K562 (cell line): ENCODE measurements at regions not wholly inside any gene's neighbourhood (a gene's known extent, or its start where the extent isn't known, plus 50 kb on each side); places are given as distances from the start of the nearest gene placed in this dataset.

ENCODE experiments used
- ATAC-seq: fragments of 200-7000 bp; cut with Tn5 transposase; 3 replicates; pipeline ENCODE4 v1.9.1; 2020; ENCODE audit warnings: moderate library complexity
- BruUV-seq: library from RNA; stranded (reverse); fragments of 400-500 nt; replicated peaks from 2 replicates; lab custom pipeline; 2021; lab: Mats Ljungman, UMichigan
- CTCF ChIA-PET: fragments of 300-600 bp; formaldehyde crosslinking; extraction: SDS; loops from one replicate; lab custom pipeline; 2021; ENCODE audit warnings: low intra/inter-chr PET ratio; lab: Yijun Ruan, JAX
- POLR2A ChIA-PET: fragments of 300-600, 350-650 bp; sonication (Branson Sonifier 250); formaldehyde crosslinking; extraction: SDS; loops from one replicate; lab custom pipeline; 2021; ENCODE audit warnings: antibody characterized with exemption, inconsistent platforms; lab: Yijun Ruan, JAX
- DNase-seq, 4 experiments: peaks; one replicate each; pipeline versions ENCODE4 v3.0.0 to v3.0.0-alpha.2; 2011 to 2018; ENCODE audit warnings: low spot score in 3 of 4, mixed read lengths in 3 of 4; ENCODE audit errors: extremely low read depth in 1 of 4
- FAIRE-seq: peaks from 2 replicates; lab custom pipeline; 2011; peaks lifted over from hg19 to GRCh38; lab: Jason Lieb, UNC
- H2AFZ ChIP-seq: 2 replicates; pipeline ENCODE4 v1.6.0; 2011; ENCODE audit warnings: low read depth, low read length, control low read depth, inconsistent platforms
- H3K27ac ChIP-seq: fragments of 200-600 bp; 3 replicates; pipeline ENCODE4 v1.8.0; 2011; ENCODE audit warnings: low read depth, mild to moderate bottlenecking, control low read depth, inconsistent platforms, low read length, moderate library complexity, mixed read lengths; ENCODE audit errors: extremely low read depth
- H3K27me3 ChIP-seq, 2 experiments: fragments of 300-600 bp in 1 of 2; 2 replicates in 1 of 2; 3 replicates in 1 of 2; pipeline versions ENCODE4 v1.6.0 to v1.8.0; 2011; ENCODE audit warnings: inconsistent platforms in 2 of 2, low read length in 2 of 2, mild to moderate bottlenecking in 1 of 2, mixed read lengths in 1 of 2, moderate library complexity in 1 of 2; ENCODE audit not compliant: control insufficient read depth in 2 of 2, insufficient read depth in 2 of 2
- H3K36me3 ChIP-seq: fragments of 300-600 bp; 3 replicates; pipeline ENCODE4 v1.8.0; 2011; ENCODE audit warnings: mild to moderate bottlenecking, low read length, inconsistent platforms; ENCODE audit not compliant: control insufficient read depth, insufficient read depth
- H3K4me1 ChIP-seq, 2 experiments: fragments of 200-600 bp in 1 of 2; replicated peaks in 1 of 2; 2 replicates in 1 of 2; 3 replicates in 1 of 2; pipeline versions ENCODE4 v1.5.1 to v1.8.0; 2011; ENCODE audit warnings: inconsistent platforms in 2 of 2, low read length in 2 of 2, mild to moderate bottlenecking in 1 of 2, mixed read lengths in 1 of 2, moderate library complexity in 1 of 2; ENCODE audit not compliant: control insufficient read depth in 2 of 2, insufficient read depth in 2 of 2
- H3K4me2 ChIP-seq: 2 replicates; pipeline ENCODE4 v1.6.1; 2011; ENCODE audit warnings: low read length, control low read depth, inconsistent platforms, mixed read lengths; ENCODE audit not compliant: insufficient read depth
- H3K4me3 ChIP-seq: fragments of 200-600 bp; sonication (generic), shearing (Covaris generic); 2 replicates; pipeline ENCODE4 v1.5.1; 2016; ENCODE audit warnings: control low read depth, inconsistent platforms
- H3K79me2 ChIP-seq: fragments of 200-600 bp; 3 replicates; pipeline ENCODE4 v1.8.0; 2011; ENCODE audit warnings: low read length, inconsistent platforms; ENCODE audit not compliant: control insufficient read depth, insufficient read depth
- H3K9ac ChIP-seq, 2 experiments: 2 replicates each; pipeline versions ENCODE4 v1.6.0 to v1.6.1; 2011; ENCODE audit warnings: low read depth in 2 of 2, low read length in 2 of 2, control low read depth in 1 of 2, inconsistent platforms in 1 of 2, mild to moderate bottlenecking in 1 of 2, mixed read lengths in 1 of 2; ENCODE audit not compliant: insufficient read depth in 1 of 2
- H3K9me1 ChIP-seq: one replicate; pipeline ENCODE4 v1.6.0; 2011; ENCODE audit warnings: inconsistent platforms, mild to moderate bottlenecking, low read length, moderate library complexity; ENCODE audit not compliant: control insufficient read depth, insufficient read depth
- H3K9me3 ChIP-seq: replicated peaks from 2 replicates; pipeline ENCODE4 v1.5.1; 2011; ENCODE audit warnings: low read depth, low read length, inconsistent platforms; ENCODE audit not compliant: control insufficient read depth, insufficient read depth
- H4K20me1 ChIP-seq: replicated peaks from 2 replicates; pipeline ENCODE4 v1.6.1; 2011; ENCODE audit warnings: low read length, inconsistent platforms, mixed read lengths; ENCODE audit not compliant: control insufficient read depth, insufficient read depth
- C11orf30 ChIP-seq: fragments of 450-650 bp; IDR thresholded peaks from 2 replicates; pipeline ENCODE4 v1.6.1; 2016; ENCODE audit warnings: low read depth, mild to moderate bottlenecking
- CTCF ChIP-seq, 3 experiments: IDR thresholded peaks in 2 of 3; conservative IDR thresholded peaks in 1 of 3; 2 replicates each; pipeline ENCODE4 v1.5.1; 2011 to 2012; ENCODE audit warnings: low read length in 3 of 3, mild to moderate bottlenecking in 3 of 3, control low read depth in 2 of 3, improper control_type of control experiment in 1 of 3, inconsistent platforms in 1 of 3, low read depth in 1 of 3, mixed read lengths in 1 of 3, moderate library complexity in 1 of 3; ENCODE audit not compliant: insufficient read depth in 2 of 3
- ERF ChIP-seq: fragments of 450-650 bp; formaldehyde crosslinking; IDR thresholded peaks from 2 replicates; pipeline ENCODE4 v1.4.0; 2020; ENCODE audit warnings: mild to moderate bottlenecking, mixed read lengths
- LCOR ChIP-seq: sonication (generic); formaldehyde crosslinking; IDR thresholded peaks from 2 replicates; pipeline ENCODE4 v1.8.0; 2022; ENCODE audit warnings: mild to moderate bottlenecking, missing genetic modification reagents
- MAFF ChIP-seq: IDR thresholded peaks from 2 replicates; pipeline ENCODE4 v1.6.1; 2012; ENCODE audit warnings: low read length, improper control_type of control experiment
- MAFG ChIP-seq: fragments of 450-650 bp; conservative IDR thresholded peaks from 2 replicates; pipeline ENCODE4 v1.6.1; 2016; ENCODE audit warnings: missing genetic modification characterization, missing compliant biosample characterization
- MAFK ChIP-seq: IDR thresholded peaks from 2 replicates; pipeline ENCODE4 v1.6.1; 2011; ENCODE audit warnings: low read length, improper control_type of control experiment
- RAD21 ChIP-seq, 2 experiments: fragments of 250-450 bp in 1 of 2; fragments of 450-650 bp in 1 of 2; sonication (Bioruptor Pico) in 1 of 2; formaldehyde crosslinking in 1 of 2; IDR thresholded peaks in 1 of 2; conservative IDR thresholded peaks in 1 of 2; 2 replicates each; pipeline versions ENCODE4 v1.4.0 to v1.8.0; 2020 to 2022; ENCODE audit warnings: mild to moderate bottlenecking in 2 of 2, moderate library complexity in 1 of 2
- RBM15 ChIP-seq: fragments of 200-400 bp; formaldehyde crosslinking; IDR thresholded peaks from 2 replicates; pipeline ENCODE4 v1.6.1; 2018; ENCODE audit warnings: mild to moderate bottlenecking, low read length, moderate library complexity; ENCODE audit not compliant: insufficient read depth
- SIX5 ChIP-seq, 2 experiments: IDR thresholded peaks; 2 replicates each; pipeline ENCODE4 v1.6.1; 2011; ENCODE audit warnings: low read length in 2 of 2, borderline replicate concordance in 1 of 2, low read depth in 1 of 2, mild to moderate bottlenecking in 1 of 2, moderate library complexity in 1 of 2; ENCODE audit not compliant: insufficient read depth in 1 of 2
- SMC3 ChIP-seq: conservative IDR thresholded peaks from 2 replicates; pipeline ENCODE4 v1.6.1; 2011; ENCODE audit warnings: low read depth, low read length, improper control_type of control experiment; ENCODE audit not compliant: insufficient read depth
- TCF3 ChIP-seq: sonication (generic); formaldehyde crosslinking; IDR thresholded peaks from 2 replicates; pipeline ENCODE4 v1.4.0; 2020; ENCODE audit warnings: mild to moderate bottlenecking, missing genetic modification reagents
- ZNF146 ChIP-seq: IDR thresholded peaks from one replicate; pipeline ENCODE4 v1.6.1; 2018; ENCODE audit warnings: missing compliant biosample characterization; ENCODE audit not compliant: unreplicated experiment
- ZNF316 ChIP-seq: fragments of 450-650 bp; IDR thresholded peaks from 2 replicates; pipeline ENCODE4 v1.6.1; 2016
- ZNF589 ChIP-seq: fragments of 200-800 bp; sonication (Bioruptor generic); IDR thresholded peaks from 2 replicates; pipeline ENCODE4 v1.6.1; 2016; ENCODE audit warnings: low read depth, missing genetic modification characterization, missing compliant biosample characterization
- WGBS: fragments of 100-300 bp; shearing (Covaris generic); methylation state at CpG from one replicate; pipeline ENCODE4 v1.1.6; 2016; ENCODE audit warnings: low coverage, mixed read lengths; ENCODE audit not compliant: insufficient coverage; ENCODE audit errors: missing lambda C conversion rate; 5-methylcytosine and 5-hydroxymethylcytosine counted together
- in situ Hi-C: fragments of 300-500 bp; cut with MboI; formaldehyde crosslinking; loops from 4 replicates; pipeline ENCODE4 v1.15.0; 2018; ENCODE audit warnings: inconsistent platforms, mixed read lengths
- intact Hi-C: fragments of 100-400 bp; cut with micrococcal nuclease; formaldehyde crosslinking; loops from 2 replicates; pipeline ENCODE4 v1.14.2; 2022
- TF ChIP-seq, protein P1 (sequence below): IDR thresholded peaks from 2 replicates; pipeline ENCODE4 v1.6.1; 2011; ENCODE audit warnings: borderline replicate concordance, low read depth, mild to moderate bottlenecking, moderate library complexity, low read length; ENCODE audit not compliant: insufficient read depth, poor library complexity, severe bottlenecking

DNA sequence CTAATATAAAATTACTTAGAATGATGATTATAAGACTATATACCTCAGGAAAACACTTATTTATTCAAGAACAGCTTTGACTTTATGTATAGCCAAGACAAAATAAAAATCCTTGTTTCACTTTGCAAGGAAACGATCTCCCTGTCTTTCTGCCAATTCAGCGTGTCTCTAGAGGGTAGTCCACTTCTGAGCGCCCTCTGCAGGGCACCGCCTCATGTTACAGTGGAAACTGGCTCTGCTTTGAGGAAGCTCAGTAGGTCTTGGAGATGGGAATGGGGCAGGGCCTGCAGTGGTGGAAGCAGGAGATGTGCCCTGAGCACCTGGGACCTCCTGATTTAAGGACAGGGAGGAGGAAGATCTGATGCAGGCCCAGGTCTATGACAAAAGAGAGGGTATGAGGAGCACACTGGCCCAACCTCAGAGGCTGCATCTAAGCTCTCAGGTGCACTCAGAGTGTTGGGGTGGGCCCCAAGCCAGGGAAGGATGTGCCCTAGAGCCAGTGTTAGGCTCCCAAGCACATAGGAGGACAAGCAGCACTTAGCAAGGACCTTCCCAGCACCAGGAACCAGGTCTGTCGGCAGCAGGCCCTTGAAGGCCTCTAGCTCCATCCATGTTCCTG, 481.0 kb downstream of the TNS3 start:
- ChIA-PET POLR2A (interaction anchor here (0.6 kb wide), 1 partner anchor 142 kb away, joined by 3 read pairs; no protein-coding TSS in a partner anchor), CTCF (no interaction called here)
- Histone ChIP-seq H3K79me2 (no peaks in the 10 kb centered on the region), H3K9ac (no peak overlapping the region), H3K4me1 (no peaks in the 10 kb centered on the region), H2AFZ (no peak overlapping the region), H4K20me1 (no peaks in the 10 kb centered on the region; the same call in 1 of the 2 replicates), H3K4me3 (no peak overlapping the region), H3K27me3 (no peaks in the 10 kb centered on the region; a peak in 1 of 5 replicates), H3K27ac (no peak overlapping the region), H3K9me3 (no peaks in the 10 kb centered on the region), H3K4me2 (no peak overlapping the region), H3K36me3 (no peaks in the 10 kb centered on the region), H3K9me1 (no peaks in the 10 kb centered on the region)
- no TSS peak for BruUV-seq
- peak; percentile 92 for ATAC-seq
- TF ChIP-seq SIX5 (IDR thresholded peaks at IDR 0.05; ENCODE audit: borderline replicate concordance in 1 of 2, insufficient read depth in 1 of 2, low read depth in 1 of 2, low read length in 2 of 2) (no peak), LCOR (CRISPR knock-in tag) (no peak), CTCF (IDR thresholded peaks at IDR 0.05 in 2 of 3, conservative IDR thresholded peaks at IDR 0.05 in 1 of 3; ENCODE audit: insufficient read depth in 2 of 3, low read depth in 1 of 3, low read length in 3 of 3) (peak; percentile 62 to 73 (median 64)), MAFF (peak; percentile 28; the same call in 1 of the 2 replicates), ZNF589 (CRISPR knock-in tag) (no peak), RAD21 (CRISPR knock-in tag; conservative IDR thresholded peaks at IDR 0.05 in 1 of 2, IDR thresholded peaks at IDR 0.05 in 1 of 2) (peak in 1 of 2 experiments; percentile 43; a peak in 1 of 4 replicates), TCF3 (CRISPR knock-in tag) (no peak), MAFG (tag) (peak; percentile 50; the same call in 1 of the 2 replicates), C11orf30 (peak; percentile 67), RBM15 (no peak), ZNF316 (peak; percentile 48; the same call in 1 of the 2 replicates), SMC3 (peak; percentile 33; the same call in 1 of the 2 replicates), MAFK (0 out of 2 replicates have a peak, but pooled peaks have one; percentile 21), ZNF146 (CRISPR knock-in tag) (peak; percentile 32), ERF (CRISPR knock-in tag) (no peak)
- TF ChIP-seq, protein P1, sequence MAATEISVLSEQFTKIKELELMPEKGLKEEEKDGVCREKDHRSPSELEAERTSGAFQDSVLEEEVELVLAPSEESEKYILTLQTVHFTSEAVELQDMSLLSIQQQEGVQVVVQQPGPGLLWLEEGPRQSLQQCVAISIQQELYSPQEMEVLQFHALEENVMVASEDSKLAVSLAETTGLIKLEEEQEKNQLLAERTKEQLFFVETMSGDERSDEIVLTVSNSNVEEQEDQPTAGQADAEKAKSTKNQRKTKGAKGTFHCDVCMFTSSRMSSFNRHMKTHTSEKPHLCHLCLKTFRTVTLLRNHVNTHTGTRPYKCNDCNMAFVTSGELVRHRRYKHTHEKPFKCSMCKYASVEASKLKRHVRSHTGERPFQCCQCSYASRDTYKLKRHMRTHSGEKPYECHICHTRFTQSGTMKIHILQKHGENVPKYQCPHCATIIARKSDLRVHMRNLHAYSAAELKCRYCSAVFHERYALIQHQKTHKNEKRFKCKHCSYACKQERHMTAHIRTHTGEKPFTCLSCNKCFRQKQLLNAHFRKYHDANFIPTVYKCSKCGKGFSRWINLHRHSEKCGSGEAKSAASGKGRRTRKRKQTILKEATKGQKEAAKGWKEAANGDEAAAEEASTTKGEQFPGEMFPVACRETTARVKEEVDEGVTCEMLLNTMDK, result no peak
- peak; percentile 84 for FAIRE-seq
- peak; percentile 34 to 64 (median 42) for DNase-seq
- intact Hi-C loops (loop anchor here (2.0 to 5.0 kb wide), 3 partner anchors 80 to 151 kb away; no protein-coding TSS in a partner anchor), in situ Hi-C loops (no loop called here)
- 3% methylated on average over 5 of the region's 5 CpGs for WGBS
